HG03460 (cell line): ENCODE measurements at regions not wholly inside any gene's neighbourhood (a gene's known extent, or its start where the extent isn't known, plus 50 kb on each side); places are given as distances from the start of the nearest gene placed in this dataset.
A peak's percentile ranks its signal among the peaks of the same experiment; 100 is the strongest.

Experiments
- ATAC-seq: cut with Tn5 transposase; IDR thresholded peaks from one replicate; pipeline ENCODE4 v1.9.1; 2021; ENCODE audit not compliant: unreplicated experiment

- no peak for ATAC-seq
These were observed 450.3 kb downstream of the RMST start for GRCh38 chr12:97912943-97913342.

DNA sequence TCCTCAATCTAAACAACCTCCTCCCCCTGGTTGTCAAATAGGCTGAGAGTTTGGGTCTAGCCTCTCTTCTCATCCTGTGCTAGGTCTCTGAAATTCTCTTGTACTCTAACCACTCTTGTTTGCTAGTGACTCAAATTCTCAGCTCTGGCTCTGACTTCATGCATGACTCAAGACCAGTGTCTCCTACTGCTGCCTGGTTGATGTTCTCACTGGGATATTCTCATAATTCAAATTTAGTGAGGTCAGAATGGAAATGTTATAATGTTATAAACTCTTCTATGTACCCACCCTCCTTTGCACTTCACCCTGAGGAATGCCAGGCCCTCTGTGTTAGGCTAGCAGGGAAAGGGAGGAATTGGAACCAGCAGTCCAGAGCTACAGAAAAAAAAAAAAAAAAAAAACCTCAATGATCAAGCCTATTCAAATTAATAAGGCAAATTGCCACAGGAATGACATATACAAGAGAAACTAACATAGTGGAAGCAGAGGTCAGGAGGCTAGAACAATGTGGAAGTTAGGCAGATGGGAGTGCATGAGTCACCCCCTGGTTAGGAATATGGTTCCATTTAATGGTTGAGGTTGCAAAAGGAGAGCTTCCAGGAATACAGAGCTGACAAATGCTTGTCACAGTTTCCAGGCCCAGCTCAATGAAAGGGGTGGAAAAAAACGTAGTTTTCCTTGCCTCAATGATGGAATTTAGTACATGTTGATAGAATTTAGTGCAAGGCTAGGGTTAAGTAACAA, 459.5 kb downstream of the RMST start:
- ATAC-seq, result no peak

DNA sequence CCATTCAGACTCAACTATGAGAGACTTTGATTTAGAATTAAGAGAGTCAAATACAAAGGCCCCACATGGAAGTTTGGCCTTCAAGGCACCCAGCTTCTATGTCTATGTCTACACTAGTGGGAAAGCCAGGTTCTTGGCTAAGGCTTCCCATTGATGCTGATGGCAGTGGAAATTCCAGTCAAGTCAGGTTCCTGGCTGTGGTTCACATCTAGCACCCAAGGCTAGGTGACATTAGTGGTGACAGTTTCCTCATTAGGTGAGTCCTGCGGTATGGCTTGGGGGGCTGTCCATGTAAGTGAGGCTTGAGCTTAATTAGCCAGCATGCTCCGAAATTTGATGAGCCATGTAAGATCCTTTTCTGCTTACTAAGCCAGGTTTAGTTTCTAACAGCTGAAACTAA, 460.9 kb downstream of the RMST start:
- no peak for ATAC-seq

DNA sequence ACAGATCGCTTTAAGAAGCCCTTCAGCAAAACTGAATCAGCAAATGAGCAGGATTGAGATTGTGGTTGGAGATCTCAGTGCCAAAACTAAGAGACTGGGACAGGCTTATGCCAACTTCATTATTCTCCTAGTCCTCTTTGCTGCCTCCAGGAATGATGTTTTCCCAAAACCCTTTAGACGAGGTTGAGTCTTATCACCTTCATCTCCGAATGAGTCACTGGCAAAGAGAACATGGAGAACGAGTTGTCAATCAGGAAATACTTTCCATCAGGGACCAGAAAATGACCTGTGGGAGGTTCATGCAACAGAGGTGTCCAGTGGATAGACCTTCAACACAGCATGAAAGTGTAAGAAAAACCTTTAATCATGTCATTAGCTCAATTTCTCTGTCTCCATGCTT, 461.5 kb downstream of the RMST start:
- no peak for ATAC-seq

DNA sequence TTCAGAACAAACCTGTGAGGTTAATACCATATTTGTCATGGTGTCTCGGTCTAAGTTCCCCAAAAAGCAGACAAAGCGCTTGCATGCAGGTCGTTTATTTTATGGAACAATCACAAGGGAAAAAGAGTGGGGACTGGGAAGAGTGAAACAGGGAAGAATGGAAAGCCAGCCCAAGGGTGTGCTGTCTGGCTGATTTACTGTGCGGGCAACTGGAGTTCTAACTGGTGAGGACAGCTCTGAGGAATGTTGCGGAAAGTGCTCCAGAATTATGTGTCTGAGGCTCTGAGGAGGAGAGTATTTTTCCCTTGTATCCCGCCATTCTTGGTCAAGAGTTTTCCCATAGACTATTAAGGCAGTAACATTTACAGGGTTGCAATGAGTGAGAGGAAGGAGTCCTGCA, 465.4 kb downstream of the RMST start:
- ATAC-seq, result no peak

GRCh38 chr12:97936165-97936564, 473.6 kb downstream of the RMST start:
- no peak for ATAC-seq

DNA sequence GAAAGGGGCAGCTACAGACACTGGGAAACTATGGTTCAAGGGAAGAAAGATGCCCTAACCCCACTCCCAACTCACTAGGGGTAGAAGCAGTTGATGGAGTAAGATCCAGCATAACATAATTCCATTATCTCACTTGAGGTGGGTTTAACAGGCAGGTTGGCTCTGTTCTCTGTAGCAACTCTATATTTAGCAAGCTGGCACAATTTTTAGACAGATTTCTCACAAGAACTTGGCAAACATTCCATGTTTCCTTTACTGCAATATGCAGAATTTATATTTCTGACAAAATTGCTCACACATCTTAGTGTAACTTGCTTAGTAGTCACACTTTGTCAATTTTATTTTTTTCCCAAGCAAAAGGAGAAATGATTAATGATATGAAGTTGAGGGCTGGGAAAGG, 475.4 kb downstream of the RMST start:
- ATAC-seq, result no peak

- ATAC-seq, result no peak
These were observed 476.6 kb downstream of the RMST start for GRCh38 chr12:97939156-97939555.

- no peak for ATAC-seq
These were observed 477.5 kb downstream of the RMST start for GRCh38 chr12:97940105-97940504.

- no peak for ATAC-seq
These were observed 478.0 kb downstream of the RMST start for GRCh38 chr12:97940629-97941028.

- no peak for ATAC-seq
These were observed 479.2 kb downstream of the RMST start for GRCh38 chr12:97941686-97942354.

- ATAC-seq, result no peak
These were observed 480.8 kb downstream of the RMST start for GRCh38 chr12:97943359-97943758.

GRCh38 chr12:97944576-97944975, 482.0 kb downstream of the RMST start:
- no peak for ATAC-seq

DNA sequence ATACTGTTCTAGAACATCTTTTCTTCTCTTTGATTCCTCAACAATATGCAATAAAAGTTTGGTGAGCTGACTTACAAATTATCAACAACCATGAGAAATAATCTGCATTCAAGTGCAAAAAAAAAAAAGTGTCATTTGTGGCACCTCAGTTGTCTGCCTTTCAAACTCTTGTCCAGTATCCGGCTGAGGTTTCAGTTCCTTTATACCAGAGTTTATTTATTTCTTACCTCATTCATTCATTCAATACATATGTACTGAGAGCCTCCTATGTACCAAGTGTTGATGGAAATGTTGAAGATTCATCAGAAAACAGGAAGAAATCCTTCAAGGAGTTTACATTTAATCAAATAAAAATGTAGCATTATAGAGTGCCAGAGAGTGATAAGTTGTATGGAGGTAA, 484.1 kb downstream of the RMST start:
- no peak for ATAC-seq

- no peak for ATAC-seq
These were observed 486.0 kb downstream of the RMST start for GRCh38 chr12:97948591-97948990.

GRCh38 chr12:97951239-97951638, 488.6 kb downstream of the RMST start:
- ATAC-seq, result no peak

GRCh38 chr12:97951717-97952116, 489.1 kb downstream of the RMST start:
- ATAC-seq, result no peak

GRCh38 chr12:97957109-97957508, 494.5 kb downstream of the RMST start:
- ATAC-seq, result no peak

DNA sequence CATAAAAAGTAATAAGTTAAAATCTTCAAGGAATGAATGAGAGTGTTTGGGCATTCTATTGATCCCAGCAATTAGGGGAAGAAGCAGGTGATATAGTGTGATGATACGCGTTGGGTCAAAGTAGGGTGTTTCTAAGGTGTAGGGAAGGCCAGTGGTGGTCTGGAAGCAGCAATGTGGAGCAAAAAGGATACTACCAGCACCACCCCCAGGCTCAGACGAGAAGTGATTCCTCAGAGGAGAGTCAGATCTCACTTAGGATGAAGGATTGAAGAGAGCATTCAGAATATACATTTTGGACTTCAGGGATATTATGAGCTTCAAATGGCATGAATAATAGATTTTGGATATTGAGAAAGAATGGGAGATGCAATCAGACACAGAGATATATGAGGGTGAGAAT, 497.6 kb downstream of the RMST start:
- ATAC-seq, result no peak

DNA sequence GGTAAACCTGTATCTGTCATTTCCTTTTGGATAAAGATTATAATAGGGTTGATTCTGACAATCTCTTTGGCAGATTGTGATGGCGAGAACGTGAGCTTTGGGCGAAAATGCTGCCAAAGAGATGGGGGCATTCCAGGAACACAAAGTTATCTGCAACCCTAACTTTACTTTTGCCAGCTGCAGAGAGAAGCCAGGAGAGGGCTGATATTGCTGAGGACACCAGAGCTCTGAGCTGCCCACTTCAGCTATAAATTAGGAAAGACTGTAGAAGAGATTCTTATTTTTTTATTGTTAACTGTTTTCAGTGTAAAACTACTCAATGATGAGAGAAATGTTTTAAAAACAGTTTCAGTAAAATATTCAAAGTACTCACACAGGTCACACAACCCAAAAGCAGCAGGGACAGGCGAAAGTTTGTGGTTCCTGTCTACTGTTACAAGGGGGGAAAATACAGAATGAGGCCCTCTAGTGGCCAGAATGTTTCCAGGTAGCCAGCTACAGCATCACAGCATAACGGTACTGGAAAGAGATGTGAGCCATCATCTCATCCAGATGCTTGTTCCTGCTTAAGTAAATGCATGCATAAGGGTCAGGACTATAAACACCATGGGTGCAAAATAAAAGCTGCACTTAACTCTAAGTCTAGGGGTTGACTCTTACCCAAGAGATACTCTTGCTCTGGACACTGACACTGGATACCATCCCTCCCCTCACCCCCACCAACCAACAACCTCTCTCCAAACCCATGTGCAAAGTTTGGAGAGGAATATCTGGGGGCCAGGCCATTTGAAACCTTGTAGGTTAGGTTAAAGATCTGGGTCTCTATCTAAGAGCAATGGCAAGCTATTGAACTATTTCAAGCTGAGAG, 498.4 kb downstream of the RMST start:
- peak; percentile 86 for ATAC-seq

- no peak for ATAC-seq
These were observed 505.2 kb downstream of the RMST start for GRCh38 chr12:97967831-97968230.
